Uterus (tissue), 2 donors: ENCODE measurements at regions not wholly inside any gene's neighbourhood (a gene's known extent, or its start where the extent isn't known, plus 50 kb on each side); places are given as distances from the start of the nearest gene placed in this dataset.

Experiments used
- CTCF ChIP-seq, 4 experiments: fragments of 200-600 bp in 2 of 4; fragments of 450-650 bp in 2 of 4; sonication (generic) in 2 of 4; IDR thresholded peaks; one replicate each; pipeline ENCODE4 v1.5.1; 2016 to 2019; ENCODE audit warnings: antibody characterized with exemption in 4 of 4, mild to moderate bottlenecking in 2 of 4, moderate library complexity in 1 of 4
- POLR2A ChIP-seq, 2 donors: fragments of 450-650 bp; IDR thresholded peaks; one replicate each; pipeline ENCODE4 v1.6.1; 2016; ENCODE audit warnings: antibody characterized with exemption in 2 of 2, mild to moderate bottlenecking in 1 of 2, moderate library complexity in 1 of 2

DNA sequence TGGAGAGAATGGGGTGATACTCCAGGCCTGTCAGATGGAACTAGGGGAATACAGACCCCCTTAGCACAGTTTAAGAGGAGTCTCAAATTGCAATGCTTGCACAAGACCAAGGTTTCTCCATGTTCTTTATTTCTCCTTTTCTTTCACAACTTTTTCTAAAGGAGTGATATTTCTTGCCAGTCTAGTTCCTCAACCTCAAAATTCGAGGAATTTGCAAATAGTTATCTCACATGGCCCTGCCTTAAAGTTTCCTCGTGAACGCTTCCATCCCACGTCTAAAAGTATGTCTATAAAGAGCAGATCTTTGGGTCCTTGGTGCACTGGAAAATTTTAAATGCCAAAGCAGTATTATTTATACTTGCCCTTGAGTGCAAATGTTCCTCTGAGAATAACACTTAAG lies 373.8 kb upstream of the KLF4 start:
- TF ChIP-seq POLR2A (IDR thresholded peaks at IDR 0.05) (no peak), CTCF (IDR thresholded peaks at IDR 0.05) (no peak)
